HG03095 (cell line): ENCODE measurements at regions not wholly inside any gene's neighbourhood (a gene's known extent, or its start where the extent isn't known, plus 50 kb on each side); places are given as distances from the start of the nearest gene placed in this dataset.

Source experiments
- ATAC-seq: cut with Tn5 transposase; IDR thresholded peaks from one replicate; pipeline ENCODE4 v1.9.1; 2021; ENCODE audit warnings: moderate library complexity; ENCODE audit not compliant: unreplicated experiment

DNA sequence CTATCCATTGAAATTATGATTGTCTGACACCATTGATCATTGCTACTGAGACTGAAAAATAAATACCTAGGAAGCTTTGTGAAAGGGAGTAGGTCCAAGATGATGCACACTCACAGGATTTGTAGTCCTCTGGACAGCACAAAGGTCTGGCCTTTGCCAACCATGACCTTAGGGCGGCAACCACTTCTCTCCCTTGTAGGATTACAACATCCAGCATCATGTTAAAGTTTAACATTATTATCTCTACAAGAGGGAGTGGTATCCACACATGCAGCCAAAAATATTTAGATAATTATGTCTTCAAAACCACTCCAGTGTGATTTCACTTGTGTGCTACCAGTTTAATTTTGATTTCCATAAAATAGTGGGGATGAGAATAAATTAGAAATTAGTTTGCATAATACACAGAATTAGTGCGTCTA is 51.1 kb upstream of the NHSL1 start:
- ATAC-seq, result no peak

DNA sequence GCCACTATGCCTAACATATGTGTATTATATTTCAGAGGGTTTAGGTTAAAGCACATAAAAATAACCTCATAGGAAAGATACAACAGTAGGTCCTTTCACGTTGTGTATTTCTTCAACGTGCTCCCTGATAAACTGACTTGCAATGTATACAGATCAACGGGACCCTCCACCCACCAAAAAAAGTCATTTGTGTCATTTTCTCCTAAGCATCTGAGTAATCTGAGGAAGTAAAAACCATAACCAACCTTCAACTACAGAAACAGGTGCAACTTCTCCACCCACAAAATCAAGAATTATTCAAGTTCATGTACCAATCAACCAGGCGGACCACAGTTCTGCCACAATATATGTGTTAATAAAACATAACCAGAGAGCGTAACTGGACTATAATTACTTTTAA is 54.9 kb upstream of the NHSL1 start:
- ATAC-seq, result no peak

DNA sequence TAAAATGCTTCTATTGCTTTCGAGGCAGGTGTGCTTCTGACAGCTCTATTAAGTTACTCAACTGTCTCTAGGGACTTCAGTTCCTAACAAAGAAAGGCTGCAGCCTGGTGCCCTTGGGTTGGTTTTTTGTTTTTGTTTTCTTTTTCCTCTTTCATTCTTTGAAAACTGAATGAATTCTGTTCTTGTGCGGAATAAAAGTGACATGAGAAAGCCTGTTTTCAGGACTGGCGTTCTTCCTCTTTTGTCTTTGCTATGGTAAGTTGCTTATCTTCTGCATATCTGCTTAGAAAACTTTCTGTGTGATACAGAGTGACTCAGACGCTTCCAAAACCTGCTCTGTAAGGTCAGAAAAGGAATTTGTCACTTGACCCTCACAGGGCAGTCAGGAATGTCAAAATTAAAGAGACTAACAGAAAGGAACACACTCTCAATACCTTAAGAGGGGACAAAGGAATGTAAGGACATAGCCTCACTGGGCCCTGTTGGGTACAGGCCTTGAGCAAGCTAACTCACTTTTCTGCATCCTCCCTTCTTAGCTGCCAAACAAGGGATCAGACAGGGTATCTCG is 56.2 kb upstream of the NHSL1 start:
- no peak for ATAC-seq

DNA sequence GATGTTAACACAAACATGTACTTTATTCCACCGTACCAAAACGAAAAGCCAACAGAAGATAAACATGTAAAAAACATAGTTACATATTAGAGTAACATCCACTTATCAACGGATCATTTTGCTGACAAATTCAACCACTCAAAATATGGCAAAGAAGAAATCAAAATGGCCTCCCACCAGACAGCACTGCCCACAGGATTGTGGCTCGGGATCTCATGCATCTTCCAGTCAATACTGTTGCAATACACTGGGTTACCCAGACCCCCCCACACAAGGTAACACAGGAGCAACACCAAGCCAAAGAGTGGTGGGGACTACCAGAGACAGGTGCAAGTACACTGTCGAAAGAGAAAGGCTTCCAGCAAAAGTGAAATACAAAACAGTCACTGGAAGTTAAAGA is 57.9 kb upstream of the NHSL1 start:
- ATAC-seq, result no peak

DNA sequence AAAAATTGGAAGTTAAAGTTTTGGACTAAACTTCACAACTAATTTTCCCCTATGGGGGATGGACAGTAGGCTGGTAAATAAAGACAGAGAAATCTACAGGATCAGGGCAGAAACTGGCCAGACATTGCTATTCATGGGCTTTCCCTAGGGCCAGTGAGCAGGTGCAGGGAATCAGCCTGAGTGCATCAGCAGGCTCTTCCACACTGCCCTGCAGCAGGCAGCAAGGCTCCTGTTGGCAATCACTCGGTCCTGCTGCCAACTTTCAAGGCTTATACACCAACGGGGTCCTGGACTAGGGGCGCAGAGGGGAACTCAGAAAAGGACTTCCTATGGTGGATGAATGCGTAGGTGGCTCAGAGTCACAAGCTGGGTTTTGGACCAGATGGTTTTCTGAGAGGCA is 59.8 kb upstream of the NHSL1 start:
- ATAC-seq, result no peak

DNA sequence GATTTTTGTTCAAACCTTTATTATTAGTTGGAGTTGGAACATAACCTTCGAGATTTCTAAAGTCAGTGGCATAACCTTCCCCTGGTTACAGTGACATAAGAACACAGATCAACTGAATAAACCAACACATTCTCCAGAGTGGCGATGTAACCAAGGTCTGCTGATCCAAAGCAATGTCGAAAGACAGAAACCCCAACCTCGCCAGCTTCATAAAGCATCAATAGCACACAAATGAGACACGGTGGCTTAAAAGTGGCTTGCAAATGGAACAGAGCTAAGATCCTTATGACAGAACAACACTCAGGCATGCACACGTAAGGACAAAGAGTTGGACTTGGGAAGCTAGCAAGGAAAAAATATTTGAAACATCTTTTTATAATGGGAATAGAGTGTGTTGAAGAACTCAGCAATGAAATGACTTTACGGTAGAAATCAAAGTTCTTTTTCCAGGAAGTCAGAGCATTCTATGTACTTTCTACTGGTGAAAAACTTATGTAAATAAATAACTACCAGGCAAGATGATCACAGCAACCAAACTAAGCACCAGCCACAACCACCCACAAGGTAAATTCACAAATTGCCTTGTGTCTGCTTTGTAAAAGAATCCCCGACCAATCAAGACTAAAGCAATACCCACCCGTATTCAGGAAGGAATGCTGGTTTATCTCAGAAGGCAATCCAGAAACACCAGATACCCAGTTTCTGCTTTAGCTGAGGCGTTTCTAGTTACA is 61.0 kb upstream of the NHSL1 start:
- ATAC-seq, result no peak

DNA sequence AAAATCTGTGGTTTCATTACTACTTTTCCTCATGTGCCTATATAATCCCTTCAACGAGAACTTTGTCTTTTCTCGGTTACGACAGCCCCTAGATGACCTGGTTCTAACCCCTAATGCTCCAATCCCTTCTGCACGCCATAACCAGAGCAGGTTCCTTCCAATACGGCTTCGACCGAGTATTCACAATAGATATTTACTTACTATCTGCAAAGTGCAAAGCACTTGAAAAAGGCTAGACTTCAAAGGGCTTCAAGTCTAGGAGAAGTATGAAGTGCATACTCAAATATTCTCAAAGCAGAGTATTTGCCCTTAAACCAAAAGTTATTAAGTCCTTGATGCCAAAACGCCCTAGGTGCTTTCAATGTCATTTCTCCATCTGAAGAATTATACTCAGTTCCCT is 63.4 kb upstream of the NHSL1 start:
- no peak for ATAC-seq

DNA sequence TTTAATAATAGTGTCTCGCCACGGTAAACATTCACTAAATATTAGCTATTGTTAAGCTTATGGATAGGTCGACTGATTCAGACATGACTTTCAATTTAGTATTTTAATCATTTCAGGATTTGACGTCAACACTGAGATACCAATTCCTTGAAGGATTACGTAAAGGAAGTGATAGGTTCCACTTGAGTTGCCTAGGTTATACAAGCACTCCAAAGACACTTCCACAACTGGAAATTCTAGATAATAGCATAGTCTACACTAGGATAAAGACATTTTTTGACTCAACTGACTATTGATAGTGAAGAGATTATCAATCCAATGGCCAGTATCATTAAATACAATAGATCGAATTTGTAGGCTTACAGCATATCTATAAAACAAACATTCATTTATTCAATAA is 63.9 kb upstream of the NHSL1 start:
- no peak for ATAC-seq

DNA sequence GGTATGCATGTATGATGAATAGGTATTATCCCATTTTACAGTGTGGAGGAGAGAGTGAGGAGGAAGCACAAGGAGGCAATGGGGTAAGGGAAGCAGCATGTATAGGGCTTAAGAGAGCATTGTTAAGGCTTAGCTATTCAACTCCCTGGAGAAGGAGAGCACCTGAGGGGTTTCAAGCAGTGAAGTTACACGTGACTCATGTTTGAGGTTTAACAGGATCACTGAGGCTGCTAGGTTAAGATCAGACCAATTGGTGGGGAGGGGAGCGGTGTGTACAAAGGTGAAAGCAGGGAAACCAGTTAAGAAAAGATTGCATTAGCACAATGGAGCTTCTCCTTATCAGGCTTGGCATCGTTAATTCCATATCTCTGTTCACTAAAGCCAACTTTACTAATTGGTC is 64.4 kb upstream of the NHSL1 start:
- no peak for ATAC-seq

DNA sequence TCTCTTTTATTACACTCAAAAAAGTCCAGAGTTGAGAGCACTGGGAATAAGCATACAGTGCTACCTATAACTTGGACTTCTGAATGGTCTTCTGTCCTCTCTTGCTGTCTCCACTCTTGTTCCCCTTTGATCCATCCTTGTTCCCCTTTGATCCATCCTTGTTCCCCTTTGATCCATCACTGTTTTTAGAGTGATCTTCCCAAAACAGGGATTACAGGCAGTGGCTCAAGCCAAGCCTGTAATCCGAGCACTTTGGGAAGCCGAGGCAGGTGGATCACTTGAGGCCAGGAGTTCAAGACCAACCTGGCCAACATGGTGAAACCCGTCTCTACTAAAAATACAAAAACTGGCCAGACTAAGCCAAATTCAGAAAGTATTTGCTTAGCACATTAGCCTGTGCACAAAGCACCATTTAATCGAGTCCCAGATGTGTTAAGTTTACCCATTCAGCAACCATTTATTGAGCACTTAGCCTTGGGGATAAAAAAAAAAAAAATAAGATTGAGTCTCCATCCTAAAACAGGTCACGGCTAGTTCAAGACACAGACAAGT is 65.0 kb upstream of the NHSL1 start:
- no peak for ATAC-seq

DNA sequence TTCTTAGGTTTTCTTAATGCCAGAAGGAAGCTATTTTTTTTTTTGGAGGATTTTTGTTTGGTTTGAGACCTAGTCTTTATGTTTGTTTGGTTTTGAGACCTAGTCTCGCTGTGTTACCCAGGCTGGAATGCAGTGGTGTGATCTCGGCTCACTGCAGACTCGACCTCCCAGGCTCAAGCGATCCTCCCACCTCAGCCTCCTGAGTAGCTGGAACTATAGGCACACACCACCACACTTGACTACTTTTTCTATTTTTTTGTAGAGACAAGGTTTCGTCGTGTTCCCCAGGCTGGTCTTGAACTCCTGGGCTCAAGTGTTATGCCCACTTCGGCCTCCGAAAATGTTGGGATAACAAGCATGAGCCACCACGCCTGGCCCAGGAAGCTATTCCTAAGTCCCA is 67.8 kb upstream of the NHSL1 start:
- no peak for ATAC-seq

DNA sequence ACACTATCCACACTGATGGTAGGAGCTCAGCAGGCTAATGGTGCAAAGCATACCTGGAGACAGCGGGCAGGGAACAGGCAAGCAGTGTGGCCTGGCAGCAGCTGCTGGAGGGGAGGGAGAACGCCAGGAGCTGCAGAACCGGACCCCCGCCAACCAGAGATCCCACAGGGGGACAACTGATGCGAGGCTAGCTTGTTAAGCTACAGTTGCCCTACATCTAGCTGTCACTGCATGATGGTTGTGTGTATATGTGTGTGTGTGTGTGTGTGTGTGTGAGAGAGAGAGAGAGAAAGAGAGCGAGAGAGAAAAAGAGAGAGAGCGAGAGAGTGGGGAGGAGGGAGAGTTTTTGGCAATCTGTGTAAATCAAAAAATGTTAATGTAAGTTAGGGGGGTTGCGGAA is 69.7 kb upstream of the NHSL1 start:
- ATAC-seq, result no peak

DNA sequence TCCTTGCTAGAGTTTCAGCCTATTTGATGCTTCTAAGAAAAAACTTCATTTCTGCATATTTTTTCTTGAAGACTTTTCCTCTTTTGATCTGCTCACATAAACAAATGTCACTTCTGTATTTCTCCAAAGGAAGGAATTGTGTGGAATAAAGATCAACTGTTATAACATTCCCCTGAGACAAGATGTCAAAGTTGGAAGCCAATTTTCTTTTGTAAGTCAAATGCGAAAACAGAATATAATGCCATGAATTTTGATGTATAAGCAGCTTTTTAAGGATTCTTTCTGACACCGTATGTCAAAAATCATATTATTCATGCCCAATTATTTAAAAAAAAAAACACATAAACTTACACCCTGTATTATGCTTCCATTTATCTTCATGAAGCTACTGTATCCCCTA is 70.3 kb upstream of the NHSL1 start:
- ATAC-seq, result no peak

DNA sequence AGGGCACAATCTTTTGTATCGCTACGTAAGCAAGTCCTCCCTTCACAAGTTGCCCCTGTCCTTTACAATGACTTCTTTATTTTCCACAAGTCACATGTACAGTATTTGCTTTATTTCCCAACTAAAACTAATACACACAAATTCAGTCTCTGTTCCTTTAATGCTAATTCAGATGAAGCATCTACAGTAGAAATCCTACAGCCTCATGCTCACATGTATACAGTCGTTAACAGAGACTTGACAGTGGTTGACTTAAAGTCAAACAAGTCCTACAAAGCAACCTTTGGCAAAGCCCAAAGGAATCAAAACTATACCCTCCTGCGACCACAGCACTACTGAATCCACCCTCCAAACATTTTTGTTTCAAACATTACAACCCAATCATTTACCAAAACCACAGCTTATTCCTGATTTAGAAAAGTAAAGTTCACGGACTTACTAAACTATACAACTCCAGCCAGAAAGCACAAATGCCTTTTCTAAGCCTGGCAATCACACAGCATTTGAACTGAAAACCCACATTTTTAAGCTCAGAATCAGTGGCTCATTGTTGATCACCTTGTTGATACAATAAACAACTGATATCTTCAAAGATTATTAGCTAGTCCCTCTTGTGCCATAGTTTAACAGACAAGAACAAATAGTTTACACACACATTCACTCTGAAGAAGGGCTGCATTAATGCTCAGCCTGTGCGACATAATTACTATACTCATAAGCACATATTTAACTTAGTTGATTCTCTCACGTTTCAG is 70.9 kb upstream of the NHSL1 start:
- no peak for ATAC-seq

DNA sequence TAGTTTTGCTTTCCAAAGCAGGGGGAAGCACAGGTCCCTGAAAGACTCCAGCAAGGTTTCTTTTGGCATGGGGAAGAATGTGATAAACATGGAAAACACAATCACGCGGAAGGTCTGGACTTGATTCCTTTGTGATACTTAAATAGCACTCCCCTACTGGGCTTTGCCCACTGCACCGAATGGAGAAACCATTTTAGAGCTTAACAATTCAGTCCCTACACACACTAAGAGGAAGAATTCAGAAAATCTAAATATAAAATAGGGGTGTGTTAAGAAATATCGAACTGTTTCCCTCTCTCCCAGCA is 71.4 kb upstream of the NHSL1 start:
- ATAC-seq, result no peak

DNA sequence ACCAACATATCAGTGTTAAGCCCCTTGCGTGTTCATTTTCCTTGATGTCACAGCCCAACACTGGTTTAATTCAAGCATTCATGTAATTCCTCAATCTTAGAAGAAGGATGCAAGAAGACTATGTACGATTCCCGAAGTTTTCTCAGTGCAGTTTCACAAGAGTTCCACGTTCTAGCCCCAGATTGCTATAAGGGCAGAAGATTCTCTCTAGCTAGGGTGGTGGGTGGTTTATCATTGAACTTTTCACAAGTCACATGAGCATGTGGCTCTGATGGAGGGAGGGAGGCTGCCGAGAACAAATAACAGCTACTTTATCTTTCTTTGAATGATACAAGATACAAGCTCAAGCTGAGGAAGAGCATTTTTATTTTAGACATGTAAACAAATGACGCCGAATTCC is 71.9 kb upstream of the NHSL1 start:
- ATAC-seq, result no peak

DNA sequence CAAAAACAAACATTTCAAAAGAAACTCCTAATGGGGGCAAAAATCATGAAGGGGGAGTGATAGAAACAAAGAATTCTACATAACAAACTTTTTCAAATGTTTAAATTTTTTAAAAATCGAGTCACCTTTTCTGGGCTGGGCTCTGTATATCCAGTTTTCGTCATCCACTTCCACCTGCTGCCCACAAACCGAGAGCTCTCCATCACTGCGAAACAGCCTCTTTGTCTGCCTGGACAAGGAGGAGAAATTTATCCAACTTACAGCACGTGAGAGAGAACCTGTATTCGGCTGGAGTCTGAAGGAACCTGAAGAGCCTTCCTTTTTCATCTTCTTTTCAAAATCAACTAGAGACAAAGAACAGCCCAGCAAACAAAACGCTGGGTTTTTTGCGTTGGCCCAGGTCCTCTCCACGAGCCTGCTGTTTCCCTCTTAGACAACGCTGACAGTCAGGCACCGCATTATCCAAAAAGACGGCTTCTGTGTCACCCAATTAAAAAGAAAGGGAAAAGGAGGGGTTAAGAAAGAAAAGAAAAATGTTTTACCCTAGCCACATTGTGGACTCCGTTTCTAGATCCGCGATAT is 72.4 kb upstream of the NHSL1 start:
- ATAC-seq, result no peak

DNA sequence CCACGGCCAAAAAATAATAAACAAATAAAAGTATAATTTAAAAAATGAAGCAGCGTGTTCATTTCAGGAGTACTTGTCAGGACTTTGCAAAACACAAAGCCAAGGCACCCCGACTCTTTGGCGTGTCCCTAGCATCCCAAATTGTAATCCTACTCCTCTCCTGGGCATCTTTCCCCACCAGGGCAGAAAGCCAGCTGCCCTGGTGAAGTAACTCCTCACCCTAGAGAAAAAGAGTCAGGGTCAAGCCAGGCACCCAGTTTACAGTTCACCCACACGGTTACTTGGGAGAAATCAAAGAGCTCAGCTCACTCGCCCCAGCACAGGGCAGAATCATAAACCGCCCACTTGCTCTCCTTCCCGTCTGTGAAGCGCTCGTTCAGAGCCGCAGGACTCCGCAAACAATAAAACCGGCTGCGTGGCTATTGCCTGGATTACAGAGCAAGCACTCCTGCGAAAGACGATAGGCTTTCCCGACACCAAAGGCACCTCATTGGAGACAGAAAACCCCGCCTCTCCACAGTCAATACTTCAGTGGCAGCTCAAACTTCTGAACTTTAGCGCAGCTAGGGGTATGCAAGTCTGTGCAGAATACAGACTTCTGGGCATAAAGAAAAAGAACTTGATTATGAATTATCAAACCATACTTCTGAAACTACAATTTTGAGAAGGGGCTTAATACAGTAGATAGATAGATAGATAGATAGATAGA is 73.0 kb upstream of the NHSL1 start:
- no peak for ATAC-seq

DNA sequence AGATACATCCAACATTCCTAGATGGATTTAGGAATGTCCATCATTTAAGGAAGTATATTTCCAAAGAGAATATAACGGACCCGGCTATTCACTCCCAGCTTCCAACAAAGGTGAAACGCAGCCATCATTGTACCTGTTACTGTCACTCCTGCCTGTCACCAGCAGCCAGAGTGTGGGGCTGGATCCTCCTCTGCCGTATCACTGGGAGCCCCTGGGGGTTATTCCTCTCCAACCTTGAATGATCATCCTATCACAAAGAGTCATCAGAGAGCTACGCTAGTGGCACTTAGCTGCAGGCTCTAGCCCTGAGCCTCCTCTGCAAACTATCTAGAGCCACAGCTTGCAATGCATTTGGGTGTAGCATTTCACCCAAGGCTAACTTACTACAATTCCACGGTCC is 73.6 kb upstream of the NHSL1 start:
- no peak for ATAC-seq

DNA sequence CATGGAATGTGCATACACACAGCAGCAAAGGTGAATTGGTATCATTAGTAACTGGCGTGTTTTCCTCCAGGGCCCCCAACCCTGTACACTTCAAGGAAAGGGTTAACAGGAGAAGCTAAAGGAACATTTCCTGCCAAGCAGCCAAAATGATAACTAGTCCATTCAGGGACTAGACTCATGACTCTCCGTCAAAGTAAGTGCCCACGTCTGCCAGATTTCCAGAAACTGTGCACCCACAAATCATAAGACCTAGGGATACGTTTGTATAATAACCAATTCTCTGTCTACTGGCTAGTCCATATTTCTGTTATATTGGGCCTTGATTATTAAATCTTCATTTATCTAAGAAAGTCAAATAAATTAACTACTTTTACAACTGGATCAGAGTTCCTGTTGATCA is 76.0 kb upstream of the NHSL1 start:
- ATAC-seq, result no peak

DNA sequence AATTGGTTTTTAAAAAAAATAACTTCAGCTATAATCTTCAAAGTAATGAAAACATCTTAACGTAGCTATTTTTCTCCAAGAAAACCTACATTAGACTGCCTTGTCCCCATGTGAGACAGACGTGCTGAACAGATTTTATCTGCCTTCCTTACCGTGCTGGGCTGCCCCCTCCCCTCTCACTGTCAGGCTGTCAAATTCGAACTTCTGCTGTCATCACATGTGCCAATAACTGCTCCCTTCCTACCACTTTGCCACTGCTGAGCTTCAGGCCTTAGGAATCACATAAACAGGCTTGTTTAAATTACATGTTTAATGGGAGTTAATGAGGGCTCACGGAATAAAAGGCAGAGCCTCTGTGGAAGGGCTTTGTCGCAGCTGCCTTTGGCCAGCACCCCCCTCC is 77.0 kb upstream of the NHSL1 start:
- no peak for ATAC-seq
